Suprapubic skin (tissue), 4 donors: ENCODE measurements at regions not wholly inside any gene's neighbourhood (a gene's known extent, or its start where the extent isn't known, plus 50 kb on each side); places are given as distances from the start of the nearest gene placed in this dataset.

ENCODE experiments used
- CTCF ChIP-seq, 2 donors: fragments of 200-600 bp in 1 of 2; fragments of 450-650 bp in 1 of 2; sonication (generic) in 1 of 2; IDR thresholded peaks; one replicate each; pipeline ENCODE4 v1.5.1; 2016 to 2019; ENCODE audit warnings: antibody characterized with exemption in 2 of 2, mild to moderate bottlenecking in 1 of 2, moderate library complexity in 1 of 2
- POLR2A ChIP-seq, 2 donors: fragments of 450-650 bp; IDR thresholded peaks; one replicate each; pipeline ENCODE4 v1.6.1; 2017; ENCODE audit warnings: antibody characterized with exemption in 2 of 2, mild to moderate bottlenecking in 2 of 2, moderate library complexity in 2 of 2
- POLR2AphosphoS5 ChIP-seq, 3 donors: sonication (generic); formaldehyde crosslinking; IDR thresholded peaks; one replicate each; pipeline ENCODE4 v1.6.1; 2017; ENCODE audit warnings: antibody characterized with exemption in 3 of 3

DNA sequence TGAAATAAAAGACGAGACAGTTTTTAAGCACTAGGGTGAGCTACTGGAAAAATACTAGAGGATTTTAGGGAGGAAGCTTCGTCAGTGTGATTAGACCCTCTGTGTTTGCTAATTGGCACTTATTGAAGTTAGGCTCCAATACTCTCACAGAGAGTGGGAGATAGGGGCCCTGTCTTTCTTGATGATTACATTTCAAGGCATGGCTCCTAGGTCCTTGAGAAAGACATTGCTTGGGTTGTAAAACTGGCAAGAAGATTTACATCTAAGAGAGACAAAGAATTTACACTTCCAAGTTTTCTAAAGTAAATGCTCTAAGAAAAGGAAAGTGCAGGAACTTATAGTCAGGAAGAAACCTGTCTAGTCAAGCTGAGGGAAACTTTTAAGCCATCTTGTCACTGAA lies 183.2 kb downstream of the C12orf50 start:
- TF ChIP-seq CTCF (IDR thresholded peaks at IDR 0.05) = no peak
- no peak for TF ChIP-seq POLR2AphosphoS5 (IDR thresholded peaks at IDR 0.05)
- no peak for TF ChIP-seq POLR2A (IDR thresholded peaks at IDR 0.05)
